PC-9 (cell line): ENCODE measurements at regions not wholly inside any gene's neighbourhood (a gene's known extent, or its start where the extent isn't known, plus 50 kb on each side); places are given as distances from the start of the nearest gene placed in this dataset.

ENCODE experiments used
- EZH2 ChIP-seq: fragments of 200-600 bp; sonication (generic); IDR thresholded peaks from 2 replicates; pipeline ENCODE4 v1.8.0; 2017; ENCODE audit warnings: antibody characterized with exemption, low read depth
- TF ChIP-seq, protein P1 (sequence below): fragments of 200-600 bp; sonication (generic); conservative IDR thresholded peaks from 2 replicates; pipeline ENCODE4 v1.6.1; 2017; ENCODE audit warnings: mixed run types, antibody characterized with exemption, mild to moderate bottlenecking, moderate library complexity

GRCh38 chr5:101009758-101010519 lies 106.9 kb upstream of the ST8SIA4 start:
- TF ChIP-seq, protein P1, sequence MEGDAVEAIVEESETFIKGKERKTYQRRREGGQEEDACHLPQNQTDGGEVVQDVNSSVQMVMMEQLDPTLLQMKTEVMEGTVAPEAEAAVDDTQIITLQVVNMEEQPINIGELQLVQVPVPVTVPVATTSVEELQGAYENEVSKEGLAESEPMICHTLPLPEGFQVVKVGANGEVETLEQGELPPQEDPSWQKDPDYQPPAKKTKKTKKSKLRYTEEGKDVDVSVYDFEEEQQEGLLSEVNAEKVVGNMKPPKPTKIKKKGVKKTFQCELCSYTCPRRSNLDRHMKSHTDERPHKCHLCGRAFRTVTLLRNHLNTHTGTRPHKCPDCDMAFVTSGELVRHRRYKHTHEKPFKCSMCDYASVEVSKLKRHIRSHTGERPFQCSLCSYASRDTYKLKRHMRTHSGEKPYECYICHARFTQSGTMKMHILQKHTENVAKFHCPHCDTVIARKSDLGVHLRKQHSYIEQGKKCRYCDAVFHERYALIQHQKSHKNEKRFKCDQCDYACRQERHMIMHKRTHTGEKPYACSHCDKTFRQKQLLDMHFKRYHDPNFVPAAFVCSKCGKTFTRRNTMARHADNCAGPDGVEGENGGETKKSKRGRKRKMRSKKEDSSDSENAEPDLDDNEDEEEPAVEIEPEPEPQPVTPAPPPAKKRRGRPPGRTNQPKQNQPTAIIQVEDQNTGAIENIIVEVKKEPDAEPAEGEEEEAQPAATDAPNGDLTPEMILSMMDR, result no peak
- no peak for TF ChIP-seq EZH2
